ENCODE measurements at regions not wholly inside any gene's neighbourhood (a gene's known extent, or its start where the extent isn't known, plus 50 kb on each side); places are given as distances from the start of the nearest gene placed in this dataset.

DNA sequence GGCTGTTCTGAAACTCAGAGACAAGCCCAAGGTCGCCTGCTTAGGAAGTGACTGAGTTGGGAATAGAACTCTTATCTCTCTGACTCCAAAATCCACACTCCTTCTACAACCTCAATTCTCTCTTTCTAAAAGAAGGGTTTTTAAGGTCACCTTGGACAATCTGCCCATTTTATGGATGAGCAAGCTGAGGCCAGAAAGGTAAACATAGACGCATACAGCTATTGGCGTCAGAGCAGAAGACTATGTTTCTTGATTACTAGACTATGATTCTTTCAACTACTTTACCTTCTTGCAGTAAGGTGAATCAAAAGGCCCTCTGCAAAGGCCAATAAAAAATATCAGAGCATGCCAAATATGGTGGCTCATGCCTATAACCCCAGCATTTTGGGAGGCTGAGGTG, 276.6 kb downstream of the CLIC5 start:
- DNase-seq: no peak

DNA sequence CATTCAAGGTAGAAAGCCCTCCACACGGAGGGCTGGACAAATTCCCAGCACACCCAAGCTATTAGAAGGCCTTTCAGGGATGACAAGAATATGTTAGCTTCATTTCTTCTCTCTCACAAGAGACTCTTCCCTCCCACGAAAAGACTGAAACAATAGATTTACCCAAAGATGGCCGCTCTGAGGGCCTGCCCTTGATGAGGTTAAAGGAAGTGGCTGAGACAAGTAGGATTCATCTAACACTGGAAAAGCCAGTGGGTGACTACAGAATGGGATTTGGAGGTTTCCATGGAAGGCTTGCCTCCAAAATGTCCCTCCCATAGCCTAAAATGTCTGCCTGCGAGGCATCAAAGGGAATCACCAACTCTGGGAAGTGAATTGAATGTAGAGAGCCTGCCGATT, 277.6 kb downstream of the CLIC5 start:
- DNase-seq: no peak

DNA sequence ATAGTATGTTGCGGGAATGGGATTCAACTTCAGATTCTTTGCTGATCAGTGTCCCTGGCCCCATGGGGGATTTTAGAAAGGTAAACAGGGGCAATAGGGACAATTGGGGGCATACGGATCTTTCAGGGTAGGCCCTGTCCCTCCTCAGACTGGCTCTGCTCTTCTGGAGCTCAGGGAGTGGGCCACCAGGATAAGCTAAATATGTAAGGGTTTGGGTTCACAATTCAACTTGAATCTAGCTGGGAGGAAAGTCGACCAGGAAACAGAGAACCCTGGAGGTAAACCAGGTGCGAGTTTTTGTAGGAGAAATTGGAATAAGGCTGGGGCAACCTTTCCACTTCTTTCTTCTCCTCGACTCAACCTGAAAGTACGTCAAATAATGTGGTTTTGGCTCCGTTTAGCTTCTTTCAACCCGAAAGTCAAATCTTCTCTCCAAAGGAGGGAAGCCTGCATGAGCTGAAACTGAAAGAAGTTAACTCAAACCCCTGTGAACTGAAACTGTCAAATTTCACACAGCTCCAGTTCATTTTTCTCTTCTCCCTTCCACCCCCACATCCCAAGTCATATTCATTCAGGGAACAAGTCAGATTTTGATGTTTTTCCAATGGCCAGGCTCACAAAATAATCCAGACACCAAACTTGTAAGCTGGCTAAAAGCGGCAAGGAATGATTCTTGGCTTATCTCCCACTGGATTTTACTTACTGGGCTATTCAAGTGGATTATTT, 278.2 kb downstream of the CLIC5 start:
- DNase-seq: no peak

- DNase-seq: no peak
Observed at GRCh38 chr6:45736134-45736533, 279.5 kb downstream of the CLIC5 start.

DNA sequence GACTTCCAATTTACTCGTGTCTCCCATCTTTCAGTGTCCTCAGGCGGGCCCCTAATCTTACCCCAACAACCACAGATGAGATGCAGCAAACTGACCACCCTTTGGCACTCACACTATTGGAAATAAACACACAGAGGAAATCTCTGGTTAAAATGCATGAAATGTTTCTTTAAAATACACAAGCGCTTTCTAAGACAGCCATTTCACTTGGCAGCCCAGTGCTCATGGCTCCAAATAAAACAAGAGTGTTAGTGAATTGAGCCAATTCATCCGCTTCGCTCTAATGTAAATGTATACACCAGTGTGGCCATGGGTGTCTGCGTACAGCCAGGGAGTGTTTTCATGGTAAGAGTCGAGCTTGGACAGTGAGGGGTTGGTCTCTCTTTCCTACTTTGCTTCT, 282.9 kb downstream of the CLIC5 start:
- no peak for DNase-seq

DNA sequence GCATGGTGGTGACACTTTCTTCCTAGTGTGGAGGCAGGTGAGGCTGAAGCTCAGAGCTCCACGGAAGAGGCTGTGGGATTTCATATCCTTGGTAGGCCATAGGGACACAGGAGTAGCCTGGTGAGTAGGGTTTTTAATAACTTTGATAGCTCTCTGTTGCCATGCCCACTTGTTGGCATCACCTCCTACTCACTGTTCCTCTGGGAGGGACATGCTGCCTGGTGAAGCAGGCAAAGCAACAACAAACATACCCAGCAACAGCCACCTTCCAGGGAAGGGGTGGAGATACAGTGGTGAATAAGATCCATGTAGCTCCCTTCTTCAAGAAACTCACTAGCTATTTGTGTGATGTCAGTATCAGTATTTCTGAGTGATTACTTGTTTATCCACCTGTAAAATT, 285.4 kb downstream of the CLIC5 start:
- DNase-seq: no peak

- no peak for DNase-seq
Observed at GRCh38 chr6:45728674-45729073, 287.0 kb downstream of the CLIC5 start.

DNA sequence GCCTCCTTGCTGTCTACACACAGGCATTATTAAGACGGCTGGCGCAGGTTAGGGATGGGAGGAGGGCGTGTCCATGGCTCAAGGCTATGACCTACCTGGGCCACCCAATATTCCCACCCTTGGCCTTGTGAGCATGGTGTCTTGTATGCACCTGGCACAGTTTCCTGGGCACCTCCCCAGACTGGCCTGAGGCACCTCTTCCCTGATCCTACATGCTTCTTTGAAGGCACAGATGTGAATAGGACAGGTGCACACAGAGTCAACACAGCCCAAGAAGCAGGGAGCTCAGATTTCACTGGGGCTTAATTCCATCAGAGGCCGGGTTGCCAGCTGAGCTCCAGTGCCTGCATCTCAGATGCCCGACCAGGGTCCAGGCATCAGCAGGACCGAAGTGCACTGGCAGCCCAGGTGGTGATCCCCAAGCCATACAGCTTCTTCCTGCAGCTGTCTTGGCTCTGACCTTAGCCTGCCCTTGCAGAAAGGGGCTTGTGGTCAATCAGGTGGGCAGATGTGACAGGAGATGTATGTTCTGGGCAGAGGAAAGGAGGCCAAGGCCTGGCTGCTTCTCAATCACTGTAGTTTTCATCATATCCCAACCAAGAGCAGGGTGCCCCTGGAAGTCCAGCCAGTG, 287.7 kb downstream of the CLIC5 start:
- no peak for DNase-seq

- no peak for DNase-seq
Observed at GRCh38 chr6:45727228-45727627, 288.4 kb downstream of the CLIC5 start.

- DNase-seq: no peak
Observed at GRCh38 chr6:45726444-45726843, 289.2 kb downstream of the CLIC5 start.

DNA sequence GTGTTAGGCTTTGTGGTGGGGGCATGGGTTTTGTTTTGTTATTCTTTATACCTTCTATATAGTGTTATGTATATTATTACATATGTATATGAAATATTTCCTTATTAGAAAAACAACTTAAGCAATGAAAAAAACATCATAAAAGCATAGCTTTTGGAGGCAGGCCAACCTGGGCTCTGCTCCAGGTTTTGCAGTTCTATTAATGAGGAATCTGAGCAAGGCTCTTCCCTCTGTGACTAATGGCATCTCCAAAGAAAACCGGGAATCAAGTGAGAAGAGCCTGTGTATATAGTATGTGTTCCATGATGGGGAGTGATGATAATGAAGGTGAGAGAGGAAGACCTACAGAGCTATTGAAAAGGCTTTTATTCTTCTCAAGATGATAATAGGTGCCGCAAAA, 291.1 kb downstream of the CLIC5 start:
- DNase-seq: no peak

- DNase-seq: no peak
Observed at GRCh38 chr6:45724027-45724426, 291.6 kb downstream of the CLIC5 start.

- no peak for DNase-seq
Observed at GRCh38 chr6:45722876-45723275, 292.8 kb downstream of the CLIC5 start.

GRCh38 chr6:45721665-45722064, 294.0 kb downstream of the CLIC5 start:
- no peak for DNase-seq

DNA sequence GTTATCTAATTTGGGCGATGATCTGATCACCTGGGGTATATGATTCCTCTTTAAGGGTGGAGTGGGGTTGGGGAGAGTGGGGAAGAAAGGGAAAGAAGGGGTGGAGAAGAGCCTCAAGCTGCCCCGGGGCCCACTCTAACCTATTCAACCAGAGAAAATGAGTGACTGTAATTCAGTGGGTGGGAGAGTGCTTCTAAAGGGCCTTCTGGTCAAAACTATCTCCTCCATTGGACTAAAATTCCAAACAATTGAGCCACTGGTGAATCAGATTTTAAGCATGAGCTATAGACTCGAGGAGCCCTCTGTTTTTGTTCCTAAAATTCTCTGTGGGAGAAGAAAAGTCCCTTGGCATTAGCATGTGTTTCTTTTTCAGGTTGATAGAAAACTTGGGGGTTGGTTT, 296.8 kb downstream of the CLIC5 start:
- no peak for DNase-seq

DNA sequence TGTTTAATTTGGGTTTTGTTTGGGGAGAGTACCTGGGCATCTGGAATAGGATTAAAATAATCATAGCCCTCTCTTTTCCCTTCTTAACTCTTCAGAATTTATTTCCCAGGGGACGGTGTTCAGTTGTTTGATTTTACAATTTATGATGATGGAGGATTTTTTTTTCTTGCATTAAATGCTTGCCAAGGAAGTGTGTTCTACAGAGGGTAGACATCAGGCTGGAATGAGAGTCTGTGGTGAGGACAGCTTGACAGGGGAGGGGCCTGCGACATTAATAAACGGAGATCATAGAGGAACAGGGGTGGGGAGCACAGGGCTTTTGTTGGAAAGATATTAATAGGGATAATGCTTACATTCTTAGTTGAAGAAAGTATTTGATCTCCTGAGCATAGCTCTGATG, 297.5 kb downstream of the CLIC5 start:
- no peak for DNase-seq

GRCh38 chr6:45717715-45718114, 297.9 kb downstream of the CLIC5 start:
- DNase-seq: no peak

- DNase-seq: no peak
Observed at GRCh38 chr6:45717027-45717426, 298.6 kb downstream of the CLIC5 start.

- no peak for DNase-seq
Observed at GRCh38 chr6:45715508-45715803, 300.2 kb downstream of the CLIC5 start.

DNA sequence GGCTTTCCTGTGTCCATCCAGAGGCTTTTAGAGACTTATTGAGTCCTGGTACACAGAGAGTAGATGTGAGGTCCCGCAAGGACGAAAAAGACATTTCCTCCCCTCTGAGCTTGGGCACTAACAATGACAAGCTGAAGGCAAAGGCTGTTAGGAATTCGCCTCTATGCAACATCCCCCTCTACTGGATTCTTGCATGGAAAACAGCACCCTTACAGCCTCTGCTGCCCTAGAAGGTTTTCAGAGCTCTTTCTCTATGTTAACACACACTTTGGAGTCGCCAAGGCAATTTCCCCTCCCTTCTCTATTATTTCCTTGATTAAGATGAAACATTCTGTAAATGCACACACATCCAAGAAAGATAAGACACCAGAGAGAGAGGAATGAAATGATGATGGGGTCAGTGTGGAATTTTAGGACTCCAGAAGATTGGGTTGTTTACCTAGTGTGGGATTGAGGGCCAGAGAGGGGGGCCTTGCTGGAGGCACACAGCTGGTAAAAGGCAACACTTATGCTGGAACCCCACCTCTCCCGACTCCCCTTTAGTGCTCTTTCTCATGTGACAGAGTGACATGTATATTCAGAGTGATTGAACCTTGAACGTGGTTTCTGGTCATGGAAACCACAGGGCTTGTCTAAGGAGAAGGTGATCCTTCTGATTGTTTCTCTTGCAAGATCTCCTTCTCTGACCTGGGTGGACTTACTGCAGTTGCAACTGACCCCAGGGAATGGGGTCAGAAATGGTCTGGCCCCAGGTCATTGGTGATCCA, 300.7 kb downstream of the CLIC5 start:
- DNase-seq: peak; percentile 41 to 46

DNA sequence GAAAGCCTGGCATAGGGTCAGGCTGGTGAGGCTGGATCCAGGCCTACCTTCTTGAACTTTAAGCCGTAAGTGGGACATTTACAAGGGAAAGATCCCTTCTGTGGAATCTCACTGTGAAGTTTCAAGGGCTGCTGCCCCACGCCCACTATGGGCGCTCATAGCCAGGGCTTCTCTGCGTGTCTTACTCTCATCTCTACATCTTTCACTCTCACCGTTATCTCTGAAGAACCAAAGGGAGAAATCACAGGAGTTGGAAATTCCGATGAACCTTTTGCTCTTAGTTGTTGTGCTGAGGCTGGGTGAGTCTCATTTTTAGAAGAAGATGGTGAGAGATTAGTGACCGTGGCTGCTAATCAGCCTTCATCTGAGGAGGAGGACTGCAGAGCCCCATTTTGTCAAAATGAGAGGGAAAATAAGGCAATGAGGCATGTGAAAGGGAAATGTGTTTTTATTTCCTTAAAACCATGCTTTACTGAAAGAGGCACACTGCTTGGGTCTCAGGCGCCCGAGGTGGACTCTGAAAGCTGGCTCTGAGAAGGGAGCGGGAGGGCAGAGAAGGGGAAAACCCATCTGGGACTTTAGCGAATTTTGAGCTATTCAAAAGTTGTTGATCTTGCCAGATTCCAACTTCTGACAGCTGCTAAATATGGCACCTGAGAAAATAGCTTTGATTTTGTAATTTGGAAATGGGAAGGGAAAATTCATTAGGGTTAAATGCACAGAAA, 301.5 kb downstream of the CLIC5 start:
- no peak for DNase-seq

All from NCI-H187 (cell line).